ENCODE measurements at regions not wholly inside any gene's neighbourhood (a gene's known extent, or its start where the extent isn't known, plus 50 kb on each side); places are given as distances from the start of the nearest gene placed in this dataset.

DNA sequence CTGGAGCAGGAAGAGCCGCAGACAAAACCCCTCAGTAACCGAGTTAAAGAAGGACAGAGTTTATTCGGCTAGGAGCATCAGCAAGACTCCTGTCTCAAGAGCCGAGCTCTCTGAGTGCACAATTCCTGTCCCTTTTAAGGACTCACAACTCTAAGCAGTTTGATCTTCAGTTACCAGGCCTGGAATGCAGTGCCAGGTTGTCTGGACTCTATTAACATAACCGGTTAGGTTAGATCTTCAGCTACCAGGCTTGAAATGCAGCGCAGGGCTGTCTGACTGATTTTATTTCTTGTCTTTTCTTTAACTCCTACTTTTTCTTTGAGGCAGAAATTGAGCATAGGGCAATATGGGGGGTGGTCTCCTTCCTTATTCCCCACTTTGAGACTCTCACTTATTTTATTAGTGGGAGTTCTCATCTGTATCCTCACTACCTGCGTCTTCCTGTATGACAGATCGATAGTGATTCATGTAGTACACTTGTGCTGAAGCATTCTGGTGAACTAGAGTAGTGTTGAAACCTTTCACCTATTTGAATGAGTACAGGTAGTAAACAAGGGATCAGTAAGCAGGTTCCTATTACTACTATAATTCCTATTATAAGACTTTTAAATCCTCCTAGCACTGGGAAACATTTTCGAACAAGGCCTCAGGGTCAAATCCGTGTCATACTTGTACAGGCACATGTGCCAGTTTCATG lies 325.0 kb downstream of the CGGBP1 start:
- ATAC-seq (ENCODE audit: poor library complexity) (no peak), DNase-seq (no peak)
- Histone ChIP-seq H3K27me3 (ENCODE audit: control insufficient read depth in 1 of 2, insufficient read depth in 2 of 2, low read length in 2 of 2) (no peaks in the 10 kb centered on the region), H3K36me3 (ENCODE audit: insufficient read depth, low read length) (no peaks in the 10 kb centered on the region), H3K4me1 (ENCODE audit: insufficient read depth, low read length) (no peaks in the 10 kb centered on the region), H3K9me3 (ENCODE audit: control insufficient read depth in 1 of 2, insufficient read depth in 1 of 2, low read length in 2 of 2) (no peaks in the 10 kb centered on the region), H3K27ac (ENCODE audit: low read depth in 1 of 2, low read length in 2 of 2) (no peak overlapping the region), H3K4me3 (ENCODE audit: low read length) (no peak overlapping the region)
- CTCF ChIA-PET, result no interaction called here
- H3K27ac Mint-ChIP-seq, result no peak overlapping the region
- no peaks in the 10 kb centered on the region for H3K36me3 Mint-ChIP-seq (ENCODE audit: low read depth)
- no peaks in the 10 kb centered on the region for H3K27me3 Mint-ChIP-seq
- no peaks in the 10 kb centered on the region for H3K4me1 Mint-ChIP-seq (ENCODE audit: low read depth)
- POLR2A ChIA-PET, result no interaction called here
- H3K4me3 Mint-ChIP-seq, result no peak overlapping the region
- intact Hi-C loops (cut with DNase I, micrococcal nuclease), result no loop called here
- TF ChIP-seq, protein P1, sequence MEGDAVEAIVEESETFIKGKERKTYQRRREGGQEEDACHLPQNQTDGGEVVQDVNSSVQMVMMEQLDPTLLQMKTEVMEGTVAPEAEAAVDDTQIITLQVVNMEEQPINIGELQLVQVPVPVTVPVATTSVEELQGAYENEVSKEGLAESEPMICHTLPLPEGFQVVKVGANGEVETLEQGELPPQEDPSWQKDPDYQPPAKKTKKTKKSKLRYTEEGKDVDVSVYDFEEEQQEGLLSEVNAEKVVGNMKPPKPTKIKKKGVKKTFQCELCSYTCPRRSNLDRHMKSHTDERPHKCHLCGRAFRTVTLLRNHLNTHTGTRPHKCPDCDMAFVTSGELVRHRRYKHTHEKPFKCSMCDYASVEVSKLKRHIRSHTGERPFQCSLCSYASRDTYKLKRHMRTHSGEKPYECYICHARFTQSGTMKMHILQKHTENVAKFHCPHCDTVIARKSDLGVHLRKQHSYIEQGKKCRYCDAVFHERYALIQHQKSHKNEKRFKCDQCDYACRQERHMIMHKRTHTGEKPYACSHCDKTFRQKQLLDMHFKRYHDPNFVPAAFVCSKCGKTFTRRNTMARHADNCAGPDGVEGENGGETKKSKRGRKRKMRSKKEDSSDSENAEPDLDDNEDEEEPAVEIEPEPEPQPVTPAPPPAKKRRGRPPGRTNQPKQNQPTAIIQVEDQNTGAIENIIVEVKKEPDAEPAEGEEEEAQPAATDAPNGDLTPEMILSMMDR (IDR thresholded peaks at IDR 0.05), result no peak
- H3K9me3 Mint-ChIP-seq, result no peaks in the 10 kb centered on the region

DNA sequence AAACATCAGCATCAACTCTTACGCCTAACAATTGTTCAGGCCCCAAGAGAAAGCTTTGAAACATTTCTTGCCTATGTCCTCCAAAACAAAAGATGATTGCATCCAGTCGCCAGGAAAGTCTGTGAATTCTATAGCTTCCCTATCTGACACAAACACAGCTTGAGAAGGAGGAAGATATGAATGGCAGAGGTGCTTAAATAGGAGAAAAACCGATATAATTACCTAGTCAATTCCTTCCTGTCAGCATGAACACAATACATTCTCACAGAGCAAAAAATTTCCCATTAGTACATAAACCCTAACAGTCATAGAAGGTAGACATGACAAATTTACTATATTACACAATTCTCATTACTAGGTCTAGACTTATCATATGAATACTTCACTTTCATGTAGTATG lies 326.5 kb downstream of the CGGBP1 start:
- Mint-ChIP-seq H3K4me1 (ENCODE audit: low read depth) (no peaks in the 10 kb centered on the region), H3K4me3 (no peak overlapping the region), H3K27me3 (no peaks in the 10 kb centered on the region), H3K9me3 (no peaks in the 10 kb centered on the region), H3K36me3 (ENCODE audit: low read depth) (no peaks in the 10 kb centered on the region), H3K27ac (no peak overlapping the region)
- H3K27me3 ChIP-seq (ENCODE audit: control insufficient read depth in 1 of 2, insufficient read depth in 2 of 2, low read length in 2 of 2), result peaks cover 0 to 4% of the 10 kb centered on the region in 2 experiments
- H3K4me3 ChIP-seq (ENCODE audit: low read length), result no peak overlapping the region
- intact Hi-C loops (cut with DNase I, micrococcal nuclease), result no loop called here
- no peak overlapping the region for H3K27ac ChIP-seq (ENCODE audit: low read depth in 1 of 2, low read length in 2 of 2)
- DNase-seq, result no peak
- TF ChIP-seq, protein P1 (IDR thresholded peaks at IDR 0.05), result no peak
- H3K9me3 ChIP-seq (ENCODE audit: control insufficient read depth in 1 of 2, insufficient read depth in 1 of 2, low read length in 2 of 2), result no peaks in the 10 kb centered on the region
- ChIA-PET POLR2A (no interaction called here), CTCF (no interaction called here)
- ATAC-seq (ENCODE audit: poor library complexity), result no peak
- H3K36me3 ChIP-seq (ENCODE audit: insufficient read depth, low read length), result no peaks in the 10 kb centered on the region
- no peaks in the 10 kb centered on the region for H3K4me1 ChIP-seq (ENCODE audit: insufficient read depth, low read length)

DNA sequence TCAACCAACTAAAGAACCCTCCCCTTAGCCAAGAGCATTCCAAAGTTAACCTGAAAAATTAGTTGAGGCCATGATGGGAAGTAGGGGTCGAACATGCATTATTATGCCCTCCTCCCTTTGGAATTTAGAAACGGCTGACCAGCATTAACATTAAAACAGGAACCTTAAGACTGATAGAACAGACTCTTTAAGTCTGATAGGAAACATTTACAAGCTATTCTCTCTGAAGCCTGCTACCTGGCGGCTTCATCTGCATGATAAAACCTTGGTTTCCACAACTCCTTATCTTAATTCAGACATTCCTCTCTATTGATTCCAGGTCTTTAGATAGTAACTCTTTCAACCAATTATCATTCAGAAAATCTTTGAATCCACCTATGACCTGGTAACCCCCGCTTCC lies 331.0 kb downstream of the CGGBP1 start:
- POLR2A ChIA-PET, result no interaction called here
- Mint-ChIP-seq H3K9me3 (peaks cover 6% of the 10 kb centered on the region), H3K36me3 (ENCODE audit: low read depth) (no peaks in the 10 kb centered on the region), H3K4me3 (no peak overlapping the region), H3K27me3 (no peaks in the 10 kb centered on the region), H3K27ac (no peak overlapping the region), H3K4me1 (ENCODE audit: low read depth) (no peaks in the 10 kb centered on the region)
- H3K4me3 ChIP-seq (ENCODE audit: low read length), result no peak overlapping the region
- peaks cover 0 to 4% of the 10 kb centered on the region in 2 experiments for H3K9me3 ChIP-seq (ENCODE audit: control insufficient read depth in 1 of 2, insufficient read depth in 1 of 2, low read length in 2 of 2)
- DNase-seq (no peak), ATAC-seq (ENCODE audit: poor library complexity) (no peak)
- no peaks in the 10 kb centered on the region for H3K36me3 ChIP-seq (ENCODE audit: insufficient read depth, low read length)
- CTCF ChIA-PET, result no interaction called here
- TF ChIP-seq, protein P1 (IDR thresholded peaks at IDR 0.05), result no peak
- no peaks in the 10 kb centered on the region for H3K4me1 ChIP-seq (ENCODE audit: insufficient read depth, low read length)
- peaks cover 0 to 4% of the 10 kb centered on the region in 2 experiments for H3K27me3 ChIP-seq (ENCODE audit: control insufficient read depth in 1 of 2, insufficient read depth in 2 of 2, low read length in 2 of 2)
- H3K27ac ChIP-seq (ENCODE audit: low read depth in 1 of 2, low read length in 2 of 2), result no peak overlapping the region
- intact Hi-C loops (cut with DNase I, micrococcal nuclease), result no loop called here

All from CD4-positive, alpha-beta T cell (primary cell).